ENCODE measurements at regions not wholly inside any gene's neighbourhood (a gene's known extent, or its start where the extent isn't known, plus 50 kb on each side); places are given as distances from the start of the nearest gene placed in this dataset.

- no peak for TF ChIP-seq CTCF (IDR thresholded peaks at IDR 0.05)
- no peak for TF ChIP-seq EP300 (IDR thresholded peaks at IDR 0.05)
Observed at GRCh38 chr6:8299034-8299433, 136.3 kb downstream of the SLC35B3 start.
